MV-4-11 (cell line): ENCODE measurements at regions not wholly inside any gene's neighbourhood (a gene's known extent, or its start where the extent isn't known, plus 50 kb on each side); places are given as distances from the start of the nearest gene placed in this dataset.
A peak's percentile ranks its signal among the peaks of the same experiment; 100 is the strongest.

Experiments
- DNase-seq: peaks from one replicate; lab custom pipeline; 2025; lab: John Stamatoyannopoulos, UW

GRCh38 chr13:50195045-50195444 is 179.8 kb downstream of the KCNRG start:
- no peak for DNase-seq

GRCh38 chr13:50196118-50196517 is 180.9 kb downstream of the KCNRG start:
- no peak for DNase-seq

- no peak for DNase-seq
These were observed 182.5 kb downstream of the KCNRG start for GRCh38 chr13:50197705-50198104.

- peak; percentile 85 for DNase-seq
These were observed 183.3 kb downstream of the KCNRG start for GRCh38 chr13:50198508-50198907.

- DNase-seq: no peak
These were observed 185.3 kb downstream of the KCNRG start for GRCh38 chr13:50200569-50200968.

- no peak for DNase-seq
These were observed 185.7 kb downstream of the KCNRG start for GRCh38 chr13:50200988-50201387.

- no peak for DNase-seq
These were observed 187.2 kb downstream of the KCNRG start for GRCh38 chr13:50202485-50202884.

- no peak for DNase-seq
These were observed 188.2 kb downstream of the KCNRG start for GRCh38 chr13:50203256-50203941.

- DNase-seq: no peak
These were observed 190.3 kb downstream of the KCNRG start for GRCh38 chr13:50205581-50205980.

GRCh38 chr13:50208826-50209335 is 193.6 kb downstream of the KCNRG start:
- peak; percentile 95 for DNase-seq

- peak; percentile 54 for DNase-seq
These were observed 194.4 kb downstream of the KCNRG start for GRCh38 chr13:50209631-50210030.

GRCh38 chr13:50213526-50213925 is 198.3 kb downstream of the KCNRG start:
- no peak for DNase-seq

- DNase-seq: no peak
These were observed 199.3 kb downstream of the KCNRG start for GRCh38 chr13:50214514-50214913.

- DNase-seq: no peak
These were observed 200.2 kb downstream of the KCNRG start for GRCh38 chr13:50215399-50215798.

GRCh38 chr13:50219743-50220142 is 204.5 kb downstream of the KCNRG start:
- DNase-seq: no peak

- peak; percentile 66 for DNase-seq
These were observed 205.7 kb downstream of the KCNRG start for GRCh38 chr13:50220938-50221337.

GRCh38 chr13:50222569-50223332 is 207.5 kb downstream of the KCNRG start:
- peak; percentile 94 for DNase-seq

GRCh38 chr13:50224534-50224933 is 209.3 kb downstream of the KCNRG start:
- peak; percentile 24 for DNase-seq

GRCh38 chr13:50225193-50226155 is 210.2 kb downstream of the KCNRG start:
- DNase-seq: no peak

GRCh38 chr13:50226515-50227155 is 211.4 kb downstream of the KCNRG start:
- DNase-seq: no peak

- no peak for DNase-seq
These were observed 212.1 kb downstream of the KCNRG start for GRCh38 chr13:50227361-50227760.

GRCh38 chr13:50228527-50228926 is 213.3 kb downstream of the KCNRG start:
- DNase-seq: no peak
